A673 (cell line): ENCODE measurements at regions not wholly inside any gene's neighbourhood (a gene's known extent, or its start where the extent isn't known, plus 50 kb on each side); places are given as distances from the start of the nearest gene placed in this dataset.

Experiments used
- EZH2 ChIP-seq: fragments of 200-600 bp; sonication (generic); IDR thresholded peaks from 2 replicates; pipeline ENCODE4 v1.6.1; 2017; ENCODE audit warnings: borderline replicate concordance, low read depth, mild to moderate bottlenecking, mixed read lengths, antibody characterized with exemption, low read length; ENCODE audit not compliant: poor library complexity, severe bottlenecking
- TF ChIP-seq, protein P1 (sequence below): fragments of 300-800, 200-600 bp; sonication (generic); conservative IDR thresholded peaks from 2 replicates; pipeline ENCODE4 v1.5.1; 2017; ENCODE audit warnings: low read depth, mild to moderate bottlenecking, antibody characterized with exemption, low read length, moderate library complexity, mixed read lengths

DNA sequence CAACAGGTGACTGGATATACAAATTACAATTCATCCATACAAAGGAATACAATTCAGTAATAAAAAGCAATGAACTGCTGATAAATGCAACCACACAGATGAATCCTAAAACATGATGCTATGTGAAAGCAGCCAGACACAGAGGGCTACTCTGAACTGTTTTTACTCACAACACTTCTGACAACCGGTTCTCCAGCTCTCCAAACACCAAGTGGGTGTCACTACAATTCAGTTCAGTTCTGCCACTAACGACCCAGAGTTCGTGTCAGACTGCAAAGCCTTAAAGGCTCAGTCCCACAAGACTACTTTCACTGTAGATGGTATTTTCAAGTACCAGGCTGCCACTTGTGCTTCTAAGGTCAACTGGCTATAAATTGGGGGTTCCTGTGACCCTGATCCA is 119.4 kb downstream of the SLC16A1 start:
- TF ChIP-seq EZH2: no peak
- TF ChIP-seq, protein P1, sequence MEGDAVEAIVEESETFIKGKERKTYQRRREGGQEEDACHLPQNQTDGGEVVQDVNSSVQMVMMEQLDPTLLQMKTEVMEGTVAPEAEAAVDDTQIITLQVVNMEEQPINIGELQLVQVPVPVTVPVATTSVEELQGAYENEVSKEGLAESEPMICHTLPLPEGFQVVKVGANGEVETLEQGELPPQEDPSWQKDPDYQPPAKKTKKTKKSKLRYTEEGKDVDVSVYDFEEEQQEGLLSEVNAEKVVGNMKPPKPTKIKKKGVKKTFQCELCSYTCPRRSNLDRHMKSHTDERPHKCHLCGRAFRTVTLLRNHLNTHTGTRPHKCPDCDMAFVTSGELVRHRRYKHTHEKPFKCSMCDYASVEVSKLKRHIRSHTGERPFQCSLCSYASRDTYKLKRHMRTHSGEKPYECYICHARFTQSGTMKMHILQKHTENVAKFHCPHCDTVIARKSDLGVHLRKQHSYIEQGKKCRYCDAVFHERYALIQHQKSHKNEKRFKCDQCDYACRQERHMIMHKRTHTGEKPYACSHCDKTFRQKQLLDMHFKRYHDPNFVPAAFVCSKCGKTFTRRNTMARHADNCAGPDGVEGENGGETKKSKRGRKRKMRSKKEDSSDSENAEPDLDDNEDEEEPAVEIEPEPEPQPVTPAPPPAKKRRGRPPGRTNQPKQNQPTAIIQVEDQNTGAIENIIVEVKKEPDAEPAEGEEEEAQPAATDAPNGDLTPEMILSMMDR: no peak
